ENCODE measurements at regions not wholly inside any gene's neighbourhood (a gene's known extent, or its start where the extent isn't known, plus 50 kb on each side); places are given as distances from the start of the nearest gene placed in this dataset.

- no peak for DNase-seq
These were observed 199.5 kb upstream of the ZNF536 start for GRCh38 chr19:30172613-30173242.

GRCh38 chr19:30173593-30174356, 198.4 kb upstream of the ZNF536 start:
- DNase-seq, result no peak

GRCh38 chr19:30174357-30174645, 197.9 kb upstream of the ZNF536 start:
- no peak for DNase-seq

GRCh38 chr19:30174791-30175190, 197.4 kb upstream of the ZNF536 start:
- DNase-seq, result no peak

- DNase-seq, result no peak
These were observed 196.2 kb upstream of the ZNF536 start for GRCh38 chr19:30175987-30176386.

- no peak for DNase-seq
These were observed 193.3 kb upstream of the ZNF536 start for GRCh38 chr19:30178721-30179402.

- no peak for DNase-seq
These were observed 191.5 kb upstream of the ZNF536 start for GRCh38 chr19:30180691-30181090.

- no peak for DNase-seq
These were observed 188.2 kb upstream of the ZNF536 start for GRCh38 chr19:30183807-30184490.

- no peak for DNase-seq
These were observed 170.1 kb upstream of the ZNF536 start for GRCh38 chr19:30202060-30202600.

GRCh38 chr19:30204721-30205120, 167.5 kb upstream of the ZNF536 start:
- no peak for DNase-seq

- no peak for DNase-seq
These were observed 166.0 kb upstream of the ZNF536 start for GRCh38 chr19:30206187-30206586.

GRCh38 chr19:30207357-30207756, 164.8 kb upstream of the ZNF536 start:
- DNase-seq, result no peak

GRCh38 chr19:30208436-30209060, 163.6 kb upstream of the ZNF536 start:
- no peak for DNase-seq

- DNase-seq, result no peak
These were observed 162.3 kb upstream of the ZNF536 start for GRCh38 chr19:30209617-30210600.

- no peak for DNase-seq
These were observed 159.6 kb upstream of the ZNF536 start for GRCh38 chr19:30212574-30212973.

- no peak for DNase-seq
These were observed 157.5 kb upstream of the ZNF536 start for GRCh38 chr19:30214651-30215051.

- DNase-seq, result no peak
These were observed 156.9 kb upstream of the ZNF536 start for GRCh38 chr19:30215248-30215647.

- no peak for DNase-seq
These were observed 155.7 kb upstream of the ZNF536 start for GRCh38 chr19:30216453-30216852.

GRCh38 chr19:30217461-30217860, 154.7 kb upstream of the ZNF536 start:
- DNase-seq, result no peak

GRCh38 chr19:30219702-30220101, 152.5 kb upstream of the ZNF536 start:
- no peak for DNase-seq

- DNase-seq, result no peak
These were observed 151.0 kb upstream of the ZNF536 start for GRCh38 chr19:30221176-30221575.

GRCh38 chr19:30222428-30222873, 149.7 kb upstream of the ZNF536 start:
- no peak for DNase-seq

Measured in GOT3 (cell line).